Suprapubic skin (tissue), 4 donors: ENCODE measurements at regions not wholly inside any gene's neighbourhood (a gene's known extent, or its start where the extent isn't known, plus 50 kb on each side); places are given as distances from the start of the nearest gene placed in this dataset.

Source experiments
- DNase-seq, 2 donors: peaks; one replicate each; pipeline ENCODE4 v3.0.0-alpha.2; 2019; ENCODE audit warnings: low spot score in 2 of 2
- H3K27ac ChIP-seq: fragments of 200-600 bp; sonication (generic); one replicate; pipeline ENCODE4 v1.5.1; 2019
- H3K27me3 ChIP-seq: fragments of 200-600 bp; sonication (generic); one replicate; pipeline ENCODE4 v1.5.1; 2019
- H3K36me3 ChIP-seq: fragments of 200-600 bp; sonication (generic); one replicate; pipeline ENCODE4 v1.5.1; 2019
- H3K4me1 ChIP-seq: fragments of 200-600 bp; sonication (generic); one replicate; pipeline ENCODE4 v1.5.1; 2019
- H3K4me3 ChIP-seq: fragments of 200-600 bp; sonication (generic); one replicate; pipeline ENCODE4 v1.5.1; 2019; ENCODE audit warnings: mild to moderate bottlenecking
- H3K9me3 ChIP-seq: fragments of 200-600 bp; sonication (generic); one replicate; pipeline ENCODE4 v1.5.1; 2019
- EP300 ChIP-seq: sonication (generic); formaldehyde crosslinking; IDR thresholded peaks from one replicate; pipeline ENCODE4 v1.6.1; 2017; ENCODE audit warnings: antibody characterized with exemption
- POLR2A ChIP-seq, 2 donors: fragments of 450-650 bp; IDR thresholded peaks; one replicate each; pipeline ENCODE4 v1.6.1; 2017; ENCODE audit warnings: antibody characterized with exemption in 2 of 2, mild to moderate bottlenecking in 2 of 2, moderate library complexity in 2 of 2
- POLR2AphosphoS5 ChIP-seq, 3 donors: sonication (generic); formaldehyde crosslinking; IDR thresholded peaks; one replicate each; pipeline ENCODE4 v1.6.1; 2017; ENCODE audit warnings: antibody characterized with exemption in 3 of 3
- WGBS: methylation state at CpG from one replicate; pipeline ENCODE4 v1.1.5; 2018; 5-methylcytosine and 5-hydroxymethylcytosine counted together
- TF ChIP-seq, protein P1 (sequence below), 2 donors: fragments of 200-600 bp in 1 of 2; fragments of 450-650 bp in 1 of 2; sonication (generic) in 1 of 2; IDR thresholded peaks; one replicate each; pipeline ENCODE4 v1.5.1; 2016 to 2019; ENCODE audit warnings: antibody characterized with exemption in 2 of 2, mild to moderate bottlenecking in 1 of 2, moderate library complexity in 1 of 2

DNA sequence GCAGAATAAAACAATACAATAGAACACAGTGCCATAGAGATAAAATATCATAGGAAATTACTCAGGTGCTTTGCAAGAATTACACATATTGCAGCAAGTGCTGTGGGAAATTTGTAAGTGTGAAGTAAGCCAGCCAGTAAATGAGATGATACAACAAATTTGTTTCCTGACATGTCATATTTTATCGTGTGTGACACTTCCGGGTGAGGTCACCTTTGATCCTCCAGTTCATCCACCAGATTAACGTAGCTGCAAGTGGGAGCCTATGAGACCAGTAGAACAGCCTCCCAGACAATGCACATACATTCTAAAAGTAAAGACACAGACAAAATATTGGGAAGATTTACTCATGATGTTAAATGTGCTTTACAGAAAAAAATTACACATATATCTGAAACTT is 72.2 kb downstream of the PRDM9 start:
- no peaks in the 10 kb centered on the region for H3K27me3 ChIP-seq
- WGBS: 41% methylated on average over 3 of the region's 3 CpGs
- TF ChIP-seq EP300 (no peak), POLR2A (IDR thresholded peaks at IDR 0.05) (no peak), POLR2AphosphoS5 (IDR thresholded peaks at IDR 0.05) (no peak)
- TF ChIP-seq, protein P1, sequence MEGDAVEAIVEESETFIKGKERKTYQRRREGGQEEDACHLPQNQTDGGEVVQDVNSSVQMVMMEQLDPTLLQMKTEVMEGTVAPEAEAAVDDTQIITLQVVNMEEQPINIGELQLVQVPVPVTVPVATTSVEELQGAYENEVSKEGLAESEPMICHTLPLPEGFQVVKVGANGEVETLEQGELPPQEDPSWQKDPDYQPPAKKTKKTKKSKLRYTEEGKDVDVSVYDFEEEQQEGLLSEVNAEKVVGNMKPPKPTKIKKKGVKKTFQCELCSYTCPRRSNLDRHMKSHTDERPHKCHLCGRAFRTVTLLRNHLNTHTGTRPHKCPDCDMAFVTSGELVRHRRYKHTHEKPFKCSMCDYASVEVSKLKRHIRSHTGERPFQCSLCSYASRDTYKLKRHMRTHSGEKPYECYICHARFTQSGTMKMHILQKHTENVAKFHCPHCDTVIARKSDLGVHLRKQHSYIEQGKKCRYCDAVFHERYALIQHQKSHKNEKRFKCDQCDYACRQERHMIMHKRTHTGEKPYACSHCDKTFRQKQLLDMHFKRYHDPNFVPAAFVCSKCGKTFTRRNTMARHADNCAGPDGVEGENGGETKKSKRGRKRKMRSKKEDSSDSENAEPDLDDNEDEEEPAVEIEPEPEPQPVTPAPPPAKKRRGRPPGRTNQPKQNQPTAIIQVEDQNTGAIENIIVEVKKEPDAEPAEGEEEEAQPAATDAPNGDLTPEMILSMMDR (IDR thresholded peaks at IDR 0.05): no peak
- H3K36me3 ChIP-seq: no peaks in the 10 kb centered on the region
- no peak overlapping the region for H3K27ac ChIP-seq
- no peaks in the 10 kb centered on the region for H3K9me3 ChIP-seq
- no peaks in the 10 kb centered on the region for H3K4me1 ChIP-seq
- no peak for DNase-seq
- no peak overlapping the region for H3K4me3 ChIP-seq

DNA sequence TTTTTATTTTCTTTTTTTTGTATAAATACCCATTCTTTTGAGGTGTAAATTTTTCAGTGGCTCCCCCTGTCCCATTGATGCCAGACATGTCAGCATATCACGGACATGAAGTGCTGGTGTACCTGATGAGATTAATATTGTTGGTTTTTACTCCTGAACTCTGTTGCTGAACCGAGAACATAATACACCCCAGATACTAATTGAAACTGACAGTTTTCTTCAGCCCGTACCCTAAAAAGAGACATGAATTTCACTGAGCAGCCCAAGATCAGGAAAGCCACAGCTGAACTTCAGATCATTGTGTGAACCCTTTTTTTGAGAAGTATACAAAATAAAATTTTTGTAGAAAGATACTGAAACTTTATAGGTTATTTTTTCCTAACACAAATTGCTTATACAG is 75.7 kb downstream of the PRDM9 start:
- DNase-seq: no peak
- Histone ChIP-seq H3K4me3 (no peak overlapping the region), H3K27me3 (no peaks in the 10 kb centered on the region), H3K27ac (no peak overlapping the region), H3K4me1 (no peaks in the 10 kb centered on the region), H3K9me3 (no peaks in the 10 kb centered on the region), H3K36me3 (no peaks in the 10 kb centered on the region)
- WGBS: 70% methylated on average over 3 of the region's 3 CpGs
- no peak for TF ChIP-seq POLR2A (IDR thresholded peaks at IDR 0.05)
- no peak for TF ChIP-seq POLR2AphosphoS5 (IDR thresholded peaks at IDR 0.05)
- no peak for TF ChIP-seq EP300
- TF ChIP-seq, protein P1 (IDR thresholded peaks at IDR 0.05): no peak

DNA sequence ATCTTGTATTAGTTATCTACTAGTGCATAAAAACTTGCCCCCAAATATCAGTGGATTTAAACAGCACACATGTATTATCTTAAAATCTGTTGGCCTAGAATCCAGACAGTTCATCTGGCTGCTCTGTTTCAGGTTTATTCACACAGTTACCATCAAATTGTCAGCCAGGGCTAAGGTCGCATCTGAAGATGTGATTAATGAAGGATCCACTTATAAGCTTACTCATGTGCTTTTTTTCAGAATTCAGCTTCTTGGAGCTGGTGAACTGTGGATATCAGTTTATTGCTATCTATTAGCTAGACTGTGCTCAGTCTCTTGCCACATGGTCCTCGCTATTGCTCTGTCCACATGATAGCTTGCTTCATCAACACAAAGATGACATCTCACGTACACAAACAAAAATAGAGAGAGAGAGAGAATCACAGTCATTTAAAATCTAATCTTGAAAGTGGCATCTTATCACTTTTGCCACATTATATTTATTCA is 81.5 kb downstream of the PRDM9 start:
- TF ChIP-seq EP300: no peak
- WGBS: 70% methylated on average over 3 of the region's 3 CpGs
- Histone ChIP-seq H3K4me1 (no peaks in the 10 kb centered on the region), H3K9me3 (no peaks in the 10 kb centered on the region), H3K36me3 (no peaks in the 10 kb centered on the region), H3K4me3 (no peak overlapping the region), H3K27ac (no peak overlapping the region), H3K27me3 (no peaks in the 10 kb centered on the region)
- no peak for DNase-seq

DNA sequence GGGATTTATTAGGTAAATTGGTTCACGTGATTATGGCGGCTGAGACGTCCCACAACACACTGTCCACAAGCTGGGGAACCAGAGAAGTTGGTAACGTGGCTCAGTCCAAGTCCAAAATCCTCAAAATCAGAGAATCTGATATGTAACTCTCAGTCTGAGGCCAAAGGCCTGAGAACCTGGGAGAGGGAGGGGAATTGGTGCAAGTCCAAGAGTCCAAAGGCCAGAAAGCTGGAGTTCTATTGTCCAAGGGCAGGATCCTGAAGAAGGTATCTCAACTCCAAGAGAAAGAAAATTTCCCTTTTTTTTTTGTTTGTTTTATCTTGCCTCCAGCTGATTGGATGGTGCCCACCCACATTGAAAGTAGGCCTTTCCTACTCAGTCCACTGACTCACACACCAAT is 83.8 kb downstream of the PRDM9 start:
- Histone ChIP-seq H3K36me3 (no peaks in the 10 kb centered on the region), H3K27ac (no peak overlapping the region), H3K27me3 (no peaks in the 10 kb centered on the region), H3K9me3 (no peaks in the 10 kb centered on the region), H3K4me1 (no peaks in the 10 kb centered on the region), H3K4me3 (no peak overlapping the region)
- TF ChIP-seq POLR2A (IDR thresholded peaks at IDR 0.05) (no peak), POLR2AphosphoS5 (IDR thresholded peaks at IDR 0.05) (no peak), EP300 (no peak)
- TF ChIP-seq, protein P1 (IDR thresholded peaks at IDR 0.05): no peak
- 86% methylated on average over 4 of the region's 4 CpGs for WGBS
- no peak for DNase-seq

DNA sequence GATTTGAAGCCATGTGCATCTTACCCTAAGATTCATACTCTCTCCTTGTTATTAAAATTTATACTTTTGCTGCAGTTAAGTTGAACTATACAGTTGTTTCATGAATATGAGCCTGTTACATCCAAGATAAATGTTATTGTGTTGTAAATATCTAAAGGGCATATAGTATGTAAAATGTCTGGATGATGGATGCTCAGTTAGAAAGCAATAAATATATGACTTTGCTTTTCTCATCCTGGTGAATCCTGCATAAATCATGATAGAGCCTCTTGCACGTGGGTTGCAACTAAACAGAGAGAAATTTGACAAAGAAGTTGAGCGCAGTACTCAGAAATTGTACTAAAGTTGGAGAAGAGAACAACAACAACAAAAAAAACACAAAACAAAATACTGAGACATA is 99.5 kb downstream of the PRDM9 start:
- TF ChIP-seq, protein P1 (IDR thresholded peaks at IDR 0.05): no peak
- TF ChIP-seq EP300 (no peak), POLR2AphosphoS5 (IDR thresholded peaks at IDR 0.05) (no peak), POLR2A (IDR thresholded peaks at IDR 0.05) (no peak)
- Histone ChIP-seq H3K27me3 (no peaks in the 10 kb centered on the region), H3K9me3 (no peaks in the 10 kb centered on the region), H3K27ac (no peak overlapping the region), H3K4me1 (no peaks in the 10 kb centered on the region), H3K36me3 (no peaks in the 10 kb centered on the region), H3K4me3 (no peak overlapping the region)
- no peak for DNase-seq
- 37% methylated on average over 2 of the region's 2 CpGs for WGBS

DNA sequence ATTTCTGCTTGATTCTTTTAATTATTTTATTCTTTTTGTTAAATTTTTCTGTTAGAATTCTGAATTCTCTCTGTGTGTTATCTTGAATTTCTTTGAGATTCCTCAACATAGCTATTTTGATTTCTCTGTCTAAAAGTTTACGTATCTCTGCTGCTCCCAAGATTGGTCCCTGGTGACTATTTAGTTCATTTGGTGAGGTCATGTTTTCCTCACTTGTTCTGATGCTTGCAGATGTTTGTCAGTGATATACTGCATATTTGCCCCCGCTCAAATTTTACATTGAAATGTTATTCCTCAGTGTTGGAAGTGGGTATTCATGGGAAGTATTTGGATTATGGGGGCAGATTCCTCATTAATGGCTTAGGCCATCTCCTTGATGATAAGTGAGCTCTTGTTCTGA is 105.3 kb downstream of the PRDM9 start:
- TF ChIP-seq, protein P1 (IDR thresholded peaks at IDR 0.05): no peak
- TF ChIP-seq POLR2A (IDR thresholded peaks at IDR 0.05) (no peak), POLR2AphosphoS5 (IDR thresholded peaks at IDR 0.05) (no peak), EP300 (no peak)
- H3K9me3 ChIP-seq: no peaks in the 10 kb centered on the region
- 43% methylated on average over 2 of the region's 2 CpGs for WGBS
- H3K4me1 ChIP-seq: no peaks in the 10 kb centered on the region
- no peak overlapping the region for H3K27ac ChIP-seq
- no peaks in the 10 kb centered on the region for H3K36me3 ChIP-seq
- no peaks in the 10 kb centered on the region for H3K27me3 ChIP-seq
- DNase-seq: no peak
- H3K4me3 ChIP-seq: no peak overlapping the region
